Endothelial cell of umbilical vein (primary cell): ENCODE measurements at regions not wholly inside any gene's neighbourhood (a gene's known extent, or its start where the extent isn't known, plus 50 kb on each side); places are given as distances from the start of the nearest gene placed in this dataset.

Experiments used
- BruUV-seq: library from RNA; stranded (reverse); fragments of 400-500 nt; replicated peaks from 2 replicates; lab custom pipeline; 2021; lab: Mats Ljungman, UMichigan
- CTCF ChIA-PET: fragments of 300-600, 350-600 bp; sonication (Branson Sonifier 250); formaldehyde crosslinking; loops from one replicate; lab custom pipeline; 2021; ENCODE audit warnings: antibody characterized with exemption, inconsistent platforms; lab: Charles Lee
- POLR2A ChIA-PET: fragments of 300-600, 350-600 bp; sonication (Branson Sonifier 250); formaldehyde crosslinking; loops from one replicate; lab custom pipeline; 2021; ENCODE audit warnings: antibody characterized with exemption, inconsistent platforms; lab: Charles Lee
- DNase-seq: peaks from one replicate; pipeline ENCODE4 v3.0.0-alpha.2; 2011; ENCODE audit warnings: low read depth, low spot score
- FAIRE-seq: peaks from 2 replicates; lab custom pipeline; 2011; peaks lifted over from hg19 to GRCh38; lab: Jason Lieb, UNC
- H2AFZ ChIP-seq: 2 replicates; pipeline ENCODE4 v1.6.0; 2012; ENCODE audit warnings: low read depth, low read length, control low read depth, inconsistent platforms
- H3K27ac ChIP-seq: 2 replicates; pipeline ENCODE4 v1.5.1; 2011; ENCODE audit warnings: low read depth, mild to moderate bottlenecking, control low read depth, low read length, moderate library complexity; ENCODE audit not compliant: insufficient read depth
- H3K27me3 ChIP-seq, 2 experiments: 2 replicates each; pipeline versions ENCODE4 v1.6.0 to v1.6.1; 2011; ENCODE audit warnings: low read length in 2 of 2, mixed read lengths in 1 of 2; ENCODE audit not compliant: control insufficient read depth in 2 of 2, insufficient read depth in 2 of 2
- H3K36me3 ChIP-seq, 2 experiments: 2 replicates in 1 of 2; 3 replicates in 1 of 2; pipeline ENCODE4 v1.5.1; 2011; ENCODE audit warnings: low read length in 2 of 2, mild to moderate bottlenecking in 1 of 2, moderate library complexity in 1 of 2; ENCODE audit not compliant: control insufficient read depth in 2 of 2, insufficient read depth in 2 of 2; ENCODE audit errors: extremely low read depth in 1 of 2
- H3K4me1 ChIP-seq: 3 replicates; pipeline ENCODE4 v1.5.1; 2011; ENCODE audit warnings: mild to moderate bottlenecking, low read length; ENCODE audit not compliant: control insufficient read depth, insufficient read depth; ENCODE audit errors: extremely low read depth
- H3K4me2 ChIP-seq: 2 replicates; pipeline ENCODE4 v1.6.1; 2011; ENCODE audit warnings: low read length, control low read depth, mixed read lengths; ENCODE audit not compliant: insufficient read depth
- H3K4me3 ChIP-seq, 3 experiments: fragments of 200-600 bp in 1 of 3; sonication (generic), shearing (Covaris generic) in 1 of 3; replicated peaks in 1 of 3; 2 replicates each; pipeline ENCODE4 v1.5.1; 2011 to 2016; ENCODE audit warnings: control low read depth in 3 of 3, low read length in 3 of 3, mild to moderate bottlenecking in 2 of 3, inconsistent platforms in 1 of 3, low read depth in 1 of 3, moderate library complexity in 1 of 3; ENCODE audit not compliant: insufficient read depth in 1 of 3
- H3K79me2 ChIP-seq: 2 replicates; pipeline ENCODE4 v1.6.0; 2012; ENCODE audit warnings: low read length, inconsistent platforms; ENCODE audit not compliant: control insufficient read depth, insufficient read depth
- H3K9ac ChIP-seq: replicated peaks from 2 replicates; pipeline ENCODE3; 2011; ENCODE audit warnings: low read length, control low read depth; ENCODE audit not compliant: insufficient read depth; ENCODE audit errors: extremely low read depth
- H3K9me1 ChIP-seq: replicated peaks from 3 replicates; pipeline ENCODE4 v1.6.0; 2011; ENCODE audit warnings: mild to moderate bottlenecking, low read length; ENCODE audit not compliant: control insufficient read depth, insufficient read depth; ENCODE audit errors: extremely low read depth
- H3K9me3 ChIP-seq: replicated peaks from 2 replicates; pipeline ENCODE4 v1.5.1; 2012; ENCODE audit warnings: low read length, inconsistent platforms; ENCODE audit not compliant: control insufficient read depth, insufficient read depth
- H4K20me1 ChIP-seq: replicated peaks from 2 replicates; pipeline ENCODE3; 2011; ENCODE audit warnings: mild to moderate bottlenecking, low read length; ENCODE audit not compliant: control insufficient read depth, insufficient read depth; ENCODE audit errors: extremely low read depth
- EZH2 ChIP-seq: IDR thresholded peaks from 2 replicates; pipeline ENCODE4 v1.6.1; 2012; ENCODE audit warnings: borderline replicate concordance, low read depth, mild to moderate bottlenecking, moderate library complexity, low read length, inconsistent platforms; ENCODE audit not compliant: severe bottlenecking
- FOS ChIP-seq: IDR thresholded peaks from 2 replicates; pipeline ENCODE4 v1.6.1; 2011; ENCODE audit warnings: mild to moderate bottlenecking, low read length, moderate library complexity, borderline replicate concordance; ENCODE audit not compliant: insufficient read depth
- GATA2 ChIP-seq: IDR thresholded peaks from 2 replicates; pipeline ENCODE4 v1.7.0; 2011; ENCODE audit warnings: low read depth, mild to moderate bottlenecking, moderate library complexity, mixed read lengths, low read length; ENCODE audit not compliant: insufficient read length, insufficient read depth
- JUN ChIP-seq: IDR thresholded peaks from 2 replicates; pipeline ENCODE4 v1.6.1; 2011; ENCODE audit warnings: borderline replicate concordance, low read depth; ENCODE audit not compliant: insufficient read length, insufficient read depth
- MYC ChIP-seq: IDR thresholded peaks from one replicate; pipeline ENCODE4 v1.6.1; 2011; ENCODE audit warnings: mild to moderate bottlenecking, low read depth, low read length
- POLR2A ChIP-seq: IDR thresholded peaks from 2 replicates; pipeline ENCODE4 v1.6.1; 2012; ENCODE audit warnings: low read depth, mild to moderate bottlenecking, control low read depth, low read length
- POLR2AphosphoS5 ChIP-seq: IDR thresholded peaks from 2 replicates; pipeline ENCODE4 v1.6.1; 2012; ENCODE audit warnings: low read depth, mild to moderate bottlenecking, control low read depth, low read length, moderate library complexity; ENCODE audit not compliant: insufficient read depth
- dilution Hi-C: fragments of 300-500 bp; cut with MboI; formaldehyde crosslinking; loops from one replicate; pipeline ENCODE4 v1.15.0; 2019; ENCODE audit warnings: low sequenced_read_pairs; ENCODE audit not compliant: extremely low pct_ligation_motif_present
- intact Hi-C: fragments of 100-400 bp; cut with micrococcal nuclease; formaldehyde crosslinking; loops from one replicate; pipeline ENCODE4 v1.10.0; 2022
- TF ChIP-seq, protein P1 (sequence below): IDR thresholded peaks from 2 replicates; pipeline ENCODE4 v1.6.1; 2011; ENCODE audit not compliant: insufficient read depth, insufficient read length
- TF ChIP-seq, protein P2 (sequence below), 2 donors: IDR thresholded peaks; 1 replicate in 1 of 2; 2 replicates in 1 of 2; pipeline ENCODE4 v1.5.1; 2011; ENCODE audit warnings: low read length in 2 of 2, mild to moderate bottlenecking in 2 of 2, moderate library complexity in 2 of 2, control low read depth in 1 of 2, inconsistent platforms in 1 of 2, low read depth in 1 of 2; ENCODE audit not compliant: insufficient read depth in 1 of 2; ENCODE audit errors: extremely low read depth in 1 of 2

- BruUV-seq, result no TSS peak
- no peak for DNase-seq
- no peak overlapping the region for H3K9ac ChIP-seq
- H3K36me3 ChIP-seq, result no peaks in the 10 kb centered on the region
- no peaks in the 10 kb centered on the region for H4K20me1 ChIP-seq
- FAIRE-seq, result no peak
- H2AFZ ChIP-seq, result no peak overlapping the region
- intact Hi-C loops, result no loop called here
- H3K27me3 ChIP-seq, result peaks cover 0 to 3% of the 10 kb centered on the region in 2 experiments
- ChIA-PET CTCF (interaction anchor here (1.5 kb wide), 1 partner anchor 21 kb away, joined by 5 read pairs; no protein-coding TSS in a partner anchor), POLR2A (no interaction called here)
- no peaks in the 10 kb centered on the region for H3K4me1 ChIP-seq
- H3K4me2 ChIP-seq, result no peak overlapping the region
- no peaks in the 10 kb centered on the region for H3K79me2 ChIP-seq
- dilution Hi-C loops, result no loop called here
- H3K9me3 ChIP-seq, result no peaks in the 10 kb centered on the region
- H3K4me3 ChIP-seq, result no peak overlapping the region
- no peak overlapping the region for H3K27ac ChIP-seq
- TF ChIP-seq POLR2AphosphoS5 (no peak), EZH2 (no peak), FOS (no peak), JUN (no peak), MYC (no peak), POLR2A (no peak), GATA2 (no peak)
- H3K9me1 ChIP-seq, result no peaks in the 10 kb centered on the region
Observed at GRCh38 chr15:48064421-48064820, 56.4 kb upstream of the SLC24A5 start.

GRCh38 chr15:48066456-48066855, 54.3 kb upstream of the SLC24A5 start:
- Histone ChIP-seq H3K79me2 (no peaks in the 10 kb centered on the region), H3K36me3 (no peaks in the 10 kb centered on the region), H2AFZ (no peak overlapping the region), H3K4me3 (no peak overlapping the region), H3K9me3 (no peaks in the 10 kb centered on the region), H3K4me1 (no peaks in the 10 kb centered on the region), H3K27ac (no peak overlapping the region), H3K27me3 (peaks cover 4 to 5% of the 10 kb centered on the region in 2 experiments), H3K4me2 (no peak overlapping the region), H3K9me1 (no peaks in the 10 kb centered on the region), H4K20me1 (no peaks in the 10 kb centered on the region), H3K9ac (no peak overlapping the region)
- CTCF ChIA-PET, result interaction anchor here (1.1 kb wide), 1 partner anchor 18 kb away, joined by 3 read pairs; no protein-coding TSS in a partner anchor
- DNase-seq (no peak), FAIRE-seq (no peak)
- intact Hi-C loops, result no loop called here
- POLR2A ChIA-PET, result no interaction called here
- TF ChIP-seq GATA2 (no peak), FOS (no peak), POLR2A (no peak), MYC (no peak), JUN (no peak), EZH2 (no peak), POLR2AphosphoS5 (no peak)
- TF ChIP-seq, protein P1, sequence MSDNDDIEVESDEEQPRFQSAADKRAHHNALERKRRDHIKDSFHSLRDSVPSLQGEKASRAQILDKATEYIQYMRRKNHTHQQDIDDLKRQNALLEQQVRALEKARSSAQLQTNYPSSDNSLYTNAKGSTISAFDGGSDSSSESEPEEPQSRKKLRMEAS, result no peak
- TF ChIP-seq, protein P2, sequence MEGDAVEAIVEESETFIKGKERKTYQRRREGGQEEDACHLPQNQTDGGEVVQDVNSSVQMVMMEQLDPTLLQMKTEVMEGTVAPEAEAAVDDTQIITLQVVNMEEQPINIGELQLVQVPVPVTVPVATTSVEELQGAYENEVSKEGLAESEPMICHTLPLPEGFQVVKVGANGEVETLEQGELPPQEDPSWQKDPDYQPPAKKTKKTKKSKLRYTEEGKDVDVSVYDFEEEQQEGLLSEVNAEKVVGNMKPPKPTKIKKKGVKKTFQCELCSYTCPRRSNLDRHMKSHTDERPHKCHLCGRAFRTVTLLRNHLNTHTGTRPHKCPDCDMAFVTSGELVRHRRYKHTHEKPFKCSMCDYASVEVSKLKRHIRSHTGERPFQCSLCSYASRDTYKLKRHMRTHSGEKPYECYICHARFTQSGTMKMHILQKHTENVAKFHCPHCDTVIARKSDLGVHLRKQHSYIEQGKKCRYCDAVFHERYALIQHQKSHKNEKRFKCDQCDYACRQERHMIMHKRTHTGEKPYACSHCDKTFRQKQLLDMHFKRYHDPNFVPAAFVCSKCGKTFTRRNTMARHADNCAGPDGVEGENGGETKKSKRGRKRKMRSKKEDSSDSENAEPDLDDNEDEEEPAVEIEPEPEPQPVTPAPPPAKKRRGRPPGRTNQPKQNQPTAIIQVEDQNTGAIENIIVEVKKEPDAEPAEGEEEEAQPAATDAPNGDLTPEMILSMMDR (IDR thresholded peaks at IDR 0.05; ENCODE audit: extremely low read depth in 1 of 2, insufficient read depth in 1 of 2, low read depth in 1 of 2, low read length in 2 of 2), result no peak
- dilution Hi-C loops, result no loop called here
- BruUV-seq, result no TSS peak
